CD4-positive, alpha-beta T cell (primary cell): ENCODE measurements at regions not wholly inside any gene's neighbourhood (a gene's known extent, or its start where the extent isn't known, plus 50 kb on each side); places are given as distances from the start of the nearest gene placed in this dataset.

Experiments
- ATAC-seq: fragments of 200-7000 bp; cut with Tn5 transposase; one replicate; pipeline ENCODE4 v1.10.0; 2022; ENCODE audit warnings: mild to moderate bottlenecking; ENCODE audit not compliant: poor library complexity
- CTCF ChIA-PET: fragments of 350-600 bp; sonication (Branson Sonifier 250); formaldehyde crosslinking; loops from one replicate; lab custom pipeline; 2021; ENCODE audit warnings: antibody characterized with exemption, inconsistent platforms; lab: Charles Lee
- POLR2A ChIA-PET: fragments of 350-600 bp; sonication (Branson Sonifier 250); formaldehyde crosslinking; loops from one replicate; lab custom pipeline; 2021; ENCODE audit warnings: antibody characterized with exemption, inconsistent platforms; lab: Charles Lee
- DNase-seq, 14 experiments: peaks; one replicate each; pipeline ENCODE4 v3.0.0-alpha.2; 2013 to 2020; ENCODE audit warnings: mixed read lengths in 2 of 14
- H3K27ac ChIP-seq, 2 donors: one replicate each; pipeline versions ENCODE4 v1.5.1 to v1.7.0; 2013; ENCODE audit warnings: low read length in 2 of 2, low read depth in 1 of 2, mild to moderate bottlenecking in 1 of 2
- H3K27me3 ChIP-seq, 2 experiments: 1 replicate in 1 of 2; 2 replicates in 1 of 2; pipeline versions ENCODE4 v1.6.1 to v1.7.0; 2013; ENCODE audit warnings: low read length in 2 of 2, control low read depth in 1 of 2, mild to moderate bottlenecking in 1 of 2, moderate library complexity in 1 of 2; ENCODE audit not compliant: insufficient read depth in 2 of 2, control insufficient read depth in 1 of 2
- H3K36me3 ChIP-seq: one replicate; pipeline ENCODE4 v1.6.1; 2013; ENCODE audit warnings: low read length, control low read depth; ENCODE audit not compliant: insufficient read depth
- H3K4me1 ChIP-seq: one replicate; pipeline ENCODE4 v1.6.1; 2013; ENCODE audit warnings: low read length, control low read depth; ENCODE audit not compliant: insufficient read depth
- H3K4me3 ChIP-seq: one replicate; pipeline ENCODE4 v1.5.1; 2013; ENCODE audit warnings: mild to moderate bottlenecking, low read length, moderate library complexity
- H3K9me3 ChIP-seq, 2 experiments: 1 replicate in 1 of 2; 2 replicates in 1 of 2; pipeline versions ENCODE4 v1.6.1 to v1.7.0; 2013; ENCODE audit warnings: low read length in 2 of 2, mild to moderate bottlenecking in 2 of 2, control low read depth in 1 of 2, moderate library complexity in 1 of 2; ENCODE audit not compliant: control insufficient read depth in 1 of 2, insufficient read depth in 1 of 2
- H3K27ac Mint-ChIP-seq: one replicate; pipeline ENCODE4 v1.8.0; 2020; ENCODE audit warnings: mixed read lengths
- H3K27me3 Mint-ChIP-seq: one replicate; pipeline ENCODE4 v1.8.0; 2021; ENCODE audit warnings: mixed read lengths
- H3K36me3 Mint-ChIP-seq: one replicate; pipeline ENCODE4 v1.8.0; 2021; ENCODE audit warnings: low read depth, mixed read lengths
- H3K4me1 Mint-ChIP-seq: one replicate; pipeline ENCODE4 v1.8.0; 2021; ENCODE audit warnings: low read depth, mixed read lengths
- H3K4me3 Mint-ChIP-seq: one replicate; pipeline ENCODE4 v1.8.0; 2020; ENCODE audit warnings: mild to moderate bottlenecking, mixed read lengths
- H3K9me3 Mint-ChIP-seq: one replicate; pipeline ENCODE4 v1.8.0; 2020; ENCODE audit warnings: mixed read lengths
- CTCF ChIP-seq: fragments of 200-600 bp; IDR thresholded peaks from one replicate; pipeline ENCODE4 v1.8.0; 2022; ENCODE audit warnings: antibody characterized with exemption, mild to moderate bottlenecking
- intact Hi-C, 2 experiments: fragments of 100-400 bp; cut with DNase I in 1 of 2; cut with micrococcal nuclease in 1 of 2; formaldehyde crosslinking; loops; one replicate each; pipeline versions ENCODE4 v1.15.1 to v1.9.0; 2023 to 2025; cut with DNase I, micrococcal nuclease

- DNase-seq (no peak), ATAC-seq (no peak)
- Histone ChIP-seq H3K9me3 (no peaks in the 10 kb centered on the region), H3K27ac (no peak overlapping the region), H3K36me3 (no peaks in the 10 kb centered on the region), H3K4me3 (no peak overlapping the region), H3K27me3 (peaks cover 3% of the 10 kb centered on the region in 2 experiments), H3K4me1 (no peaks in the 10 kb centered on the region)
- H3K27ac Mint-ChIP-seq: no peak overlapping the region
- ChIA-PET CTCF (no interaction called here), POLR2A (no interaction called here)
- intact Hi-C loops: no loop called here
- H3K9me3 Mint-ChIP-seq: peaks cover 4% of the 10 kb centered on the region
- H3K4me3 Mint-ChIP-seq: no peak overlapping the region
- H3K4me1 Mint-ChIP-seq: no peaks in the 10 kb centered on the region
- peaks cover 5% of the 10 kb centered on the region for H3K27me3 Mint-ChIP-seq
- H3K36me3 Mint-ChIP-seq: no peaks in the 10 kb centered on the region
- TF ChIP-seq CTCF: no peak
Measured at GRCh38 chr3:139201446-139202225, 142.2 kb upstream of the MRPS22 start.

- no peaks in the 10 kb centered on the region for H3K36me3 Mint-ChIP-seq
- no peak overlapping the region for H3K27ac ChIP-seq
- POLR2A ChIA-PET: no interaction called here
- H3K27me3 Mint-ChIP-seq: peaks cover 3% of the 10 kb centered on the region
- H3K9me3 ChIP-seq: no peaks in the 10 kb centered on the region
- intact Hi-C loops: no loop called here
- DNase-seq (no peak), ATAC-seq (no peak)
- peaks cover 3% of the 10 kb centered on the region in 2 experiments for H3K27me3 ChIP-seq
- H3K4me3 Mint-ChIP-seq: no peak overlapping the region
- no peaks in the 10 kb centered on the region for H3K4me1 Mint-ChIP-seq
- H3K36me3 ChIP-seq: no peaks in the 10 kb centered on the region
- H3K27ac Mint-ChIP-seq: no peak overlapping the region
- no peak for TF ChIP-seq CTCF
- H3K9me3 Mint-ChIP-seq: no peaks in the 10 kb centered on the region
- no peak overlapping the region for H3K4me3 ChIP-seq
- H3K4me1 ChIP-seq: no peaks in the 10 kb centered on the region
- CTCF ChIA-PET: no interaction called here
Measured at GRCh38 chr3:139202226-139202958, 141.4 kb upstream of the MRPS22 start.

GRCh38 chr3:139202959-139203349, 140.9 kb upstream of the MRPS22 start:
- Histone ChIP-seq H3K9me3 (no peaks in the 10 kb centered on the region), H3K4me1 (no peaks in the 10 kb centered on the region), H3K27me3 (peaks cover 3% of the 10 kb centered on the region in 2 experiments), H3K4me3 (no peak overlapping the region), H3K27ac (no peak overlapping the region), H3K36me3 (no peaks in the 10 kb centered on the region)
- H3K4me1 Mint-ChIP-seq: no peaks in the 10 kb centered on the region
- H3K4me3 Mint-ChIP-seq: no peak overlapping the region
- TF ChIP-seq CTCF: no peak
- ATAC-seq (no peak), DNase-seq (no peak)
- no peaks in the 10 kb centered on the region for H3K9me3 Mint-ChIP-seq
- no peaks in the 10 kb centered on the region for H3K36me3 Mint-ChIP-seq
- CTCF ChIA-PET: no interaction called here
- H3K27me3 Mint-ChIP-seq: peaks cover 3% of the 10 kb centered on the region
- intact Hi-C loops: no loop called here
- H3K27ac Mint-ChIP-seq: no peak overlapping the region
- POLR2A ChIA-PET: no interaction called here
